Prostate gland (tissue), 2 donors: ENCODE measurements at regions not wholly inside any gene's neighbourhood (a gene's known extent, or its start where the extent isn't known, plus 50 kb on each side); places are given as distances from the start of the nearest gene placed in this dataset.

Experiments
- POLR2A ChIP-seq: fragments of 450-650 bp; IDR thresholded peaks from one replicate; pipeline ENCODE4 v1.6.1; 2016; ENCODE audit warnings: antibody characterized with exemption, mild to moderate bottlenecking
- POLR2AphosphoS5 ChIP-seq: sonication (generic); formaldehyde crosslinking; IDR thresholded peaks from one replicate; pipeline ENCODE4 v1.6.1; 2017; ENCODE audit warnings: antibody characterized with exemption
- TF ChIP-seq, protein P1 (sequence below), 4 experiments: fragments of 200-600 bp in 2 of 4; fragments of 450-650 bp in 2 of 4; sonication (generic) in 2 of 4; IDR thresholded peaks; 1 replicate in 3 of 4; 2 replicates in 1 of 4; pipeline ENCODE4 v1.5.1; 2016 to 2019; ENCODE audit warnings: antibody characterized with exemption in 4 of 4, mild to moderate bottlenecking in 2 of 4, moderate library complexity in 2 of 4

DNA sequence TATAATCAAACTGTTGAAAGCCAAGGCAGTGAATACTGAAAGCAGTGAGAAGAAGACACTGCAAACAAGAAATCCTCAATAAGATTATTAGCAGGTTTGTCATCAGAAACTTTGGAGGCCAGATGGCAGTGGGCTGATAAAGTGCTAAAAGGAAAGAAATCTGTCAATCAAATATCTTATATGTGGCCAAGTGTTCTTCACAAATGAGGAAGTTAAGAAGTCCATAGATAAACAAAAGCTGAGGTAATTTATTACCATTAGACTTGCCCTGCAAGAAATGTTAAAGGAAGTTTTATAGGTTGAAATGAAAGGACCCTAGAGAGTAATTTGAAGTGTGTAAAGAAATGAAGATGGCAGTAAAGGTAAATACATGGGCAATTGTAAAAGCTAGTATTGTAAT is 586.6 kb downstream of the RAPGEF2 start:
- TF ChIP-seq, protein P1, sequence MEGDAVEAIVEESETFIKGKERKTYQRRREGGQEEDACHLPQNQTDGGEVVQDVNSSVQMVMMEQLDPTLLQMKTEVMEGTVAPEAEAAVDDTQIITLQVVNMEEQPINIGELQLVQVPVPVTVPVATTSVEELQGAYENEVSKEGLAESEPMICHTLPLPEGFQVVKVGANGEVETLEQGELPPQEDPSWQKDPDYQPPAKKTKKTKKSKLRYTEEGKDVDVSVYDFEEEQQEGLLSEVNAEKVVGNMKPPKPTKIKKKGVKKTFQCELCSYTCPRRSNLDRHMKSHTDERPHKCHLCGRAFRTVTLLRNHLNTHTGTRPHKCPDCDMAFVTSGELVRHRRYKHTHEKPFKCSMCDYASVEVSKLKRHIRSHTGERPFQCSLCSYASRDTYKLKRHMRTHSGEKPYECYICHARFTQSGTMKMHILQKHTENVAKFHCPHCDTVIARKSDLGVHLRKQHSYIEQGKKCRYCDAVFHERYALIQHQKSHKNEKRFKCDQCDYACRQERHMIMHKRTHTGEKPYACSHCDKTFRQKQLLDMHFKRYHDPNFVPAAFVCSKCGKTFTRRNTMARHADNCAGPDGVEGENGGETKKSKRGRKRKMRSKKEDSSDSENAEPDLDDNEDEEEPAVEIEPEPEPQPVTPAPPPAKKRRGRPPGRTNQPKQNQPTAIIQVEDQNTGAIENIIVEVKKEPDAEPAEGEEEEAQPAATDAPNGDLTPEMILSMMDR (IDR thresholded peaks at IDR 0.05) = no peak
- TF ChIP-seq POLR2AphosphoS5 (no peak), POLR2A (no peak)
